HG03095 (cell line): ENCODE measurements at regions not wholly inside any gene's neighbourhood (a gene's known extent, or its start where the extent isn't known, plus 50 kb on each side); places are given as distances from the start of the nearest gene placed in this dataset.
A peak's percentile ranks its signal among the peaks of the same experiment; 100 is the strongest.

ENCODE experiments used
- ATAC-seq: cut with Tn5 transposase; IDR thresholded peaks from one replicate; pipeline ENCODE4 v1.9.1; 2021; ENCODE audit warnings: moderate library complexity; ENCODE audit not compliant: unreplicated experiment

DNA sequence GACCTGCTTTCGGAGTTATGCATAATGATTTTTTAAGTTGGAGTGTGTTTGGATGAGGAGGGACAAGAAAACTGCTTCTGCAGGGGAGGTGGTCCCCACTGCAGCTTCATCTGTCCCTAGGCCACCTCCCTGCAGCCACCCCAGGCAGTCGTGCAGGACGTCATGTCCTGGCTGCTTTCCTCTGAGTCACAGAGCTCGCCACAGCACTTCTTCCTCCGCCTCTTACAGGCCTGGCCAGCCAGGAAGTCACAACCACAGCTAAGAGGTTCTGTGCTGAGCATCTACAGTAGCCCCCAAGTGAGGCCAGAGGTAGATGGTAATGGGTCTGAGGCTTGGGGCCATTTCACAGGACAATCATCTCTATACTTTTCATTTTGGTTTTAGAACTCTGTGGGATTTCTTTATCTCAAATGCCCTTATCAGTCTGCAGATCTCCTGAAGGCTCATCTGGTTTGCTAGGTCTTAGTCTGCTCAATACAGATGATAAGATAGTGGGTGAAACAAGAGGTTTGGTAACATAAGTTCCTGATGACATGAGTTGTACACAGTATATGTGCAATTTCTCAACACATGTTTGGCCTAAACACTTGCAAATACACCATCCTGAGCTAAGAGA, 106.4 kb downstream of the ARF6 start:
- peak; percentile 50 for ATAC-seq

DNA sequence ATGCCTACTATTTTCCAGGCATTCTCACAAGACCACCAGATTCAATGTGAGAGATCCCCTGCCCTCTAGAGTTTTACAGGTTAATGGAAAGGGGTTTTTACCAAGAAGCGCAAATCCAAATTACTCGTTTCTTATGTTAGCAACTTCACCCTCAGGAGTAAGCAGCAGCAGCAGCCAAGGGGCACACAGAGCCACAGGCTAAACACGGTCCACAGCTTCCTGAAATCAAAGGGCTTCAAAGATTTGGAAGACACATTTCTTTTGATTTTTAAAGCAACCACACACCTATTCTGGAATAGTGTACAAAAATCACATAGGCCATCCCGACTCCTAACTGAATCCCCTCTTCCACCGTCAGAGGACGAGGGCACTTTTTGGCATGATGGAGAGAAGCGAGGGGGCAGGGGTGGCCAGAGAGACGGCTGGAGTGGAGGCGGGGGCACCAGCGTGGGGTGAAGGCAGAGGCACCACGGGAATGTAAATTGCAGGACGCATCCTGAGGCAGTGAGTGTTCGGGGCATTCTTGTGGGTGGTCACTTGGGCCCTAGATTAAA, 107.0 kb downstream of the ARF6 start:
- ATAC-seq = no peak

DNA sequence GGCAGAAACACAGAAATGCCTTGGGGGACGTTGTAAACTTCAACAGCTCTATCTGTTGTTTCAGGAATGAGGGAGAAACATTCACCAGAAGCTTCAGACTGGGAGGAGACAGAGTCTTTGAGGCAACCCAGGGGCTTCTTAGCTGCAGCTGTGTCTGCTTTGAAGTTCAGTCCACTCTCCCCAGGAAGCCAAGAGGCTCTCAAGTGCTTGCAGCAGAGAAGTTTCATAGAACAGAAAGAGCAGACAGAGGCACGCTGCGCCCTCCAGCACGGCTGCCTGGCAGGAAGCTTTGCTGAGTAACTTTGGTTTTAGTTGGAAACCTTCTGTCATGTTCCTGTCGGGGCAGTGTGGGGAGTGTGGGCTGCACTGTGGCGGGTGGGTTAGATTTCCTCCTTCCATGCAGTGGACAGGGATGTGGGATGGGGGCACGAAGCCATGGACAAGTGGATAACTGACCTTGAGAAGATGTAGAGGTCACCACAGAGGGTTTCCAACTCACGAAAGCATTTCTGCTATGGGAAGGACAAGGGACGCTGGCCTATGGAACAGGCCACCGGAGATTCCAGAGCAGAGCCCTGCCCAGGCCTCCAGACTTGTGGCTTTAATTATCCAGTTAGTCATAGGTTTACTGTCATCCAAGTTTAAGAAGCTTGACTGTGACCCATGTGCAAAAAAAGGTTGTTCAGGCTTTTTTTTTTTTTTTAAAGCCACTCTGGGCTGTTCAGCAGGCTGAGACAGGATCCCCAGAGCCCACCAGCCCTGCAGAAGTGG, 107.7 kb downstream of the ARF6 start:
- no peak for ATAC-seq

DNA sequence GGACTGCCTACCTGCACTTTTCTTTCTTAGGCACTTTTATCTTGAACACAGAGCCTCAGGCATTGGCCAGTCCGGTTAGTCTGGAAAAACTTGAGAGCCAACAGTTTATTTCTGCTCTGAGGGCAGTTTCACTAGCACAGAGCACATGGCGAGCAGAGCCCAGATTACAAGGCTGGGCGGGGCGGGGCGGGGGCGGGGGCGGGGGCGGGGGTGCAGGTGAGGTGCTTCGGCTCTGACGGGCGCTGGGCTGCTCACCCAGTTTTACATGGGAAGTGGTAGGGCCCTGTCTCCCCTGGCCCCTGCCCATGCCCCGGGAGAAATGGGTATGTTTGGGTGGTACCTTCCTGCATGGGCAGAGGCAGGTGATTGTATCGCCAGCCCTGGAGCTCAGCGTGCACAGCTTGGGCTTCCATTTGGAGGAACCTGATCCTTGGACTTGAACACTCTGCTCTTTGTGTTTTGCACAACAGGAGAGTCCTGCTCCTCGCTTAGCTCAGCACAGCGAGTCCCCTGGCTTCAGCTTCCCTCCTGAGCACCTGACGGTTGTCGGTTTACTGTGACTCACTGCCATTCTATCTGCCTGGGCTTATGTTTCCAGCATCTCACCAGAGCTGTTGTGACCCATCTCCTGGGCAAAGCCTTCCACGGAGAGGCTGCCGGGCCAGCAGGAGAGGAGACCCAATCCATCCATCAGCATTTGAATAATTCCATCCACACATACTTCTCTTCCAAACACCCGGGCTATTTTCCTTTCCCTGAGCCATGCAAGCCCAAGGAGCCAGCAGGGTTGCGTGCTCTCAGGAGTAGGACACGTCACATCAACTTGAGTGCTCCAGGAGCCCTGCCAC, 108.5 kb downstream of the ARF6 start:
- ATAC-seq = peak; percentile 28

DNA sequence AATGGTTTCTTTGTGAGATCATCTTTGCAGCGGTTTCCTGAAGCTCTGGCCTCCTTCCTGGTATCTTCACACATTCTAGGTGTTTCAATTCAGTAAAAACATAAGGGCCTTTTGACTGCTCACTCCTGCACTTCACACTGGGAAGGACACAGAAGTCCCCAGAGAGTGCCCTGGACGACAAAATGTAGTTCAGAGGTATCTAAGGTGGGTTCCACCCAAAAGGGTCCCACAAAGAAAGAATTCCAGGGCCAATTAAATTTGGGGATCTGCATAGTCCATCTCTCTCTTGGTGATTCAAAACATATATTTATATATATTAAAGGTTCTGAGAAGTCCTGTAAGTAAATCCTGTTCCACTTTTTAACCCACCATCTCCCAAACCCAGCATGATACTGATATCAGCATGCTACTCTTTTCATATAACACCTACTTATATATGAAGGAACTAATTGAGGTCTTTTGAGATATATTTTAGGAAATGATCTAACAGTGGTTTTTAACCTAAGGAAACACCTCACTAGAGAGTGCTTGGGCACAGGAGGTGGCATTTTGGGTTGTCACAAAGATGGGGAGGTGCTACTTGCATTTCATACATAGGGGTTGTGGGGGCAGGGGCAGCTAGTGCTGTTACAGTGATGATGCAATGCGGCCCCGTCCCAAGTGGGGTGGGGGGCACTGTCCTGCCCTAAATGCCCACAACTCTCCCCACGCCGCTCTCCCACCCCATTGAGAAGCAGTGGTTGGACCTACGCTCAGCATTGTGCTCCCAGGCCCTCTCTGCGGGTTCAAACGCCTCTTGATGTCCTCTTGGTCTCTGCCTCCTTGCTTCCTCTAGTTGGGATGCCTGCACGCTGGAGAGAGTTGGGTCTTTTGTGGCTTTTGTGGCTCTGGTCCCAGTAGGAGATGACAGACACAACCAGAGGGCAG, 109.4 kb downstream of the ARF6 start:
- no peak for ATAC-seq

DNA sequence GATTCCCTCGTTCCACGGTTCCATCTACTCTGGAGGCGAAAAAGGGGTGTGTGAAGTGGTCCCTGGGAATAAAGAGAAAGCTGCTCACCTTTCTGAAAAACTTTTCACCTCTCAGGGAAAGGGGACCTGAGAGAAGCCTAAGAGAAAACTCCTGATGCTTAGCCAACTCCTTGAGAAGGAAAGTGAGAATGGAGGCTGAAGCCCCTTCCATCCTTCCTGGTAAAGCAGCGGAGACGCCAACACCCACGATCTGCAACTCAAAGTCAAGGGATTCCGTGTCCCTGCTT, 110.0 kb downstream of the ARF6 start:
- ATAC-seq = no peak

DNA sequence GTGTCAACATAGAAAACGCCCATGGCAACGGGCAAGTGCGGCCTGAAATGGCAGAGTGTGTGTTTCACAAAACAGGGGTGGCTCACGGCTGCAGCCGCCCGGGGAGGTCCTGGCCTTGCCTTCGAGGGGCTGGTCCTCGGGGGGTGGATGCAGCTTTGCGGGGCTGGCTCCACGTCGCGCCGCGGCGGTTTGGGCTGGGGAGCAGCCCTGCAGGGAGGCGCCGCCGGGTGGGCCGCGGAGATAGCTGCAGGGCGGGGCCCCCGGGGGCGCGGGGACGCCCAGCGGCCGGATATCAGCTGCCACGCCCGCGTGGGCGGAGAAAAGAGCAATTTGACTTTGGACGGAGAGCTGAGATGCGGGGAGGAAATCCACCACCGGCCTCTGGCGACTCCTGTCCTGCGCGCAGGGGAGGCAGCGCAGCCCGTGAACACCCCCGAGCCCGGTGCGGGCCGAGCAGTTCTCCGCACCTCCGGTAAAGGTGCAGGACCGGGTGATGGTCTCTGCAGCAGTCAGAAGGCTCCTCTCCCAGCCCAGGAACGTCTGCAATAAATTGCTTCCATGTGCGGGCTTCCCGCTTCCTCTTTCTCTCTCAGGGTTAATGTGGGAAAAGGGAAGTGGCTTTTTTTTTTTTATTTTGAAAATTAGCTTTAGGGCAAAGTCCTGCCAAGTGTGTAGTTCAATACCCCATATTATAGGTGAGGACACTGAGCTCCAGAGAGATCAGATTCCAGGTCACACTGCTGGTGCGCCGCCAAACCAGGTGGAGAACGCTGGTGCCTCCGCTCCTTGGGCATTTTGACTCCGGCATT, 110.5 kb downstream of the ARF6 start:
- peak; percentile 45 for ATAC-seq

DNA sequence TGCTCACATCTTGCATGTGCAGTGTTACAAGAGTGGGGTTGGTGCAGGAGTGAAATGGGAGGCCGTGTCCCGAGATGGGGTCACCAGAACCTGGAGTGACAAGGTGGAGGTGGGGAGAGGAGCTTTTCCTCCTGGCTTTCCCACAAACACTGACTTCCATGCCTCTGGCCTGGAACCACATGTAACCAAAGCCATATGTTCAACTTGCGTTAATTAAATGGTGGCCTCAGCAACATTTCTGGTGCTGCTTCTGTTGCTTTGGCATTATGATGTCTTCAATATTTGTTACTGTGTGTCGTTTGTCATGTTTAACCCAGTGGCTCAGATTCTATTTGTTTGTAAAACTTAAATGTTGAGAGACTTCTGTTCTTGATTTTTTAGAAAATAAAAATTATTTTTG, 110.2 kb downstream of the VCPKMT start:
- no peak for ATAC-seq

DNA sequence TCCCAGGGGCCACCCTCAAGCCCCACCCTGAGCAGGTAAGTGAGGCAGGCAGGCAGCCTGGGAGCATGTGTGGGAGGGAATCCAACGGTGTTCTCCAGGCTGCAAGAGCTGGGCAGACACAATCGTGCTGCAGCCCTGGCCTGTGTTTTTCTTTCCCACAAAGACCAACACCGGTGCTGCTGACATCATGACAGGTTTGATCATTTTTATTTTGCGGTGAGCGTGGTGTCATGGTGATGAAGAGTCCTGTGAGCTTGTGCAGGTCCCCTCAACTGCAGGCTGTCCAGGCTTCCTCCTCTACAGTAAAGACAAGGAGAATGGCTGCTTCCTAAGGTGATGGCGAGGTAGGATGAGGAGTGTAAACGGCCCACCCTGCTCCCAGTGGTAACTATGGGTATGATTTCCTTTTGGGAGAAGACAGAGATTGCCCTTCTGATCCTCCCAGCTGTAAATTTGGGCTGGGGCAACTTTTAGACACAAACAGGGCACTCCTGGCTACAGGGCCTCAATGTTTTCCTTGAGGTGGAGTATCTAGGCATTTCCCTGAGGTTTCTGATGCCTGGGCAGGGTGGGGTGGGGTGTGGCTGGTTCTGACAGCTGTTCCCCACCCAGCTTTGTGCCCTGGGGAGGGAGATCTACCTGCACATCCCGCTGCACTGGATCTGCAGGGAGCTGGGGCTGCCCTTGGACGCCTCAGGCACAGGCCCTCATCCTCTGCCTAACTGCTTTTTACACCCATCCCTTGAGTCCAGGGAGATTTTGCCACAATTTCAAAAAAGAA, 109.1 kb downstream of the VCPKMT start:
- no peak for ATAC-seq

DNA sequence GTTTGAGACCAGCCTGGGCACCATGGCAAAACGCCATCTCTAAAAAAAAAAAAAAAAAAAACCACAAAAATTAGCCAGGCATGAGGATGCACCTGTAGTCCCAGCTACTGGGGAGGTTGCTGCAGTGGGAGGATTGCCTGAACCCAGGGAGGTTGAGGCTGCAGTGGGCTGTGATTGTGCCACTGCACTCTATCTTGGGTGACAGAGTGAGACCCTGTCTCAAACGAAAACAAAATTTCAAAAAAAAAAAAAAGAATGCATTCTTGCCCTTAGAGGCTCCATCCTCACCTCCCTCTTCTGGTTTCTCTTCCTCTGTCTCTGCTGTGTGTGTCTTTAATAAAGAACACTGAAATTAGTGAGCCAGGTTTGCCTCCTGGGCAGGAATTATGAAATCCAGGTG, 107.8 kb downstream of the VCPKMT start:
- ATAC-seq = no peak

DNA sequence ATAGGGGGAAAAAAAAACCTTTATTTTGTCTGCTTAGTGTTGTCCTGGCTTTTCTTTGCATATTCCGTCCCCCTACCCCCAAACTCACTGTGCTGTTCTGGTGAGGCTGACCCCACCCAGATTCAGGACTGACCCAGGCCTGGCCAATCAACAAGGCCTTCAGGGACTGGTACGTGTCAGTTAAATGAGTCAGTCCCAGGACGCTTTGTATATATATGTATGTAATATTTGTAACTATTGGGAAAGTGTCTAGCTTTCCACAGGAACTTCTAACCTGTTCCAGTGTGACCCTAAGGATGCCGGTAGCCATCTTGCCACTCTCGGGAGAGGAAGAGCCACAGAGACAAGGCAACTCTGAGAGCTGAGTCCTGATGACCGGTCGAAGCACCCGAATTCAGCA, 107.4 kb downstream of the VCPKMT start:
- ATAC-seq = no peak

DNA sequence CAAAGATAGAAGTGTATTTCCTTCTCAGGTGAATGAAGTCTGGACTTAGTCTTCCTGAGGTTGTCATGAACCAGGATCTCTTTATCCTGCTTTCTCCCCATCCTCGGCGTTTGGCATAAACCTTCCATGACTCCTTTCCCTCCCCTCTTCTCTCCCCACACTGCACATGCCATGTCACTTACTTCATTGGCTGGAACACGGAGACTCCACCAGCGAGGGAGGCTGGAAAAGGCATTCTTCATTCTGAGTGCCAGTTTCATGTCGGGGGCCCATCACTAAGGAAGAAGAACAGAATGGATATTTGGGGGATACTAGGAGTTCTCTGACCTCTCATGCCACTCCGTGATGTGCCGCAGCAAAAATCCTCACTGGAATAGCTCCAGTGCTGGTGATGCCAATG, 105.6 kb downstream of the VCPKMT start:
- no peak for ATAC-seq

DNA sequence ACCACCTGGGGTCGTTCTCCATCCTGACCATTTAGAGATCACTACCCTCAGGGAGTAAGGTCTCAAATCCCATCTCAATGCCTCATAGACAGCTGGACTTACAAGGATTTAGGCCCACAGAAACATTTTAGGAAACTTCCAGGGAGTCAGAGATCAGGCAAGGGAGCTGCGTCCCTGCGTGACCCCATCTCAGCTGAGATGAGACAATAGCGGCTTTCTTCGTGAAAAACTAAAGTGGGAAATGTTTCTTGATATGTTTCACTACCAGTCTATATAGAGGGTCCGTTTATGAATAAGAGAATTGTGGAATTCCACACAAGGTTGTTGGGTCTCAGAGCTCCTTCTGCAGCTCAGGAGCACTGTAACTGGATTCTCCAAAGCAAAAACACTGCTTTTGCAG, 105.1 kb downstream of the VCPKMT start:
- ATAC-seq = no peak

DNA sequence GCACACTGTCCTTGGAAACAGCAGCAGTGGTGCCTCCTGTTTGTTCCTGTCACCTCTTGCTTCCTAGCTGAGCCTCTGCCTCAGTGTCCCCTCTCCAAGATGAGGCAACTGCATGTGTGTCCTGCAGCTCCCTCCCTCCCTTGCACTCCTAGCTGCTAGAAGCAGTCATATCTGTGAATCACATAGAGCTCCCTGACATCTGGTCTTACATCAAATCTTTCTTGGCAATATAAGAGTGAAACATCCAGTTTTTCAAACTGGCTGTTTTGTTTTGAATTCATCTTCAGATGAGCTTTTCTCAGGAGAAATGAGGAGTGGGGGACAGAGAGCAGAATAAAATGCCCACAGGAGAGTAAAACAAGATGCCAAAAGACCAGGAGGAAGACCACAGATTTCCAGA, 103.7 kb downstream of the VCPKMT start:
- ATAC-seq = no peak

DNA sequence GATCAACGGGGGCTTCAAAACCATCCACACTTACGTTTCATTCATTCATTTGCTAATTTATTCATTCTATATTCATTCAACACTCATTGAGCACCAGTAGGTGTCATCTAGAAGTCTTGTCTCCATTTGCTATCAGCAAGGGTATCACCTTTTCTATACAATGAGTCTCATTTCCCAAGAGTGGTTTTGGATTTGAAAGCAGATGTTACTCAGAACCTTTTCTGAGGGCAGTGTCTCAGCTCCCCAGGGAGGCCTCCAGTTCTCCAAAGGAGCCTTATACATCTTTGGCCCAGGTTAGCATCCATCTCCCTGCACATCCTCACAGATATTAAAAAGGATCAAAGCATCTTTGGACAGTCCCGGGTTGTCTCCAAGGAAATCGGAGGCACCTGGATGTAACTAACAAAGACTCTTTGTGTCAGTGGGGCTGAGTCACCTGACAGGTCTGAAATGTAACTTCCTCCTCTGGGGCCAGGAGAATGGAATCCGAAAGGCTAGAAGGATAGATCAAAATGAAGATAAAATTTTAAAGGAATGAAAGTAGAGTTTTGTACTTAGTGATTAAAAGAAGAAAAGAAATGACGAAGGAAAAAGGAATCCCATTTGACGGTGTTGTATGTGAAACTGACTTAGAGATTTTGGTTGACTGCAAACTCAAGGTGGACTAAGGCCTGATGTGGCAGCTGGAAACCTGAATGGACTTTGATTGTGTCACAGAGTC, 103.0 kb downstream of the VCPKMT start:
- ATAC-seq = no peak

DNA sequence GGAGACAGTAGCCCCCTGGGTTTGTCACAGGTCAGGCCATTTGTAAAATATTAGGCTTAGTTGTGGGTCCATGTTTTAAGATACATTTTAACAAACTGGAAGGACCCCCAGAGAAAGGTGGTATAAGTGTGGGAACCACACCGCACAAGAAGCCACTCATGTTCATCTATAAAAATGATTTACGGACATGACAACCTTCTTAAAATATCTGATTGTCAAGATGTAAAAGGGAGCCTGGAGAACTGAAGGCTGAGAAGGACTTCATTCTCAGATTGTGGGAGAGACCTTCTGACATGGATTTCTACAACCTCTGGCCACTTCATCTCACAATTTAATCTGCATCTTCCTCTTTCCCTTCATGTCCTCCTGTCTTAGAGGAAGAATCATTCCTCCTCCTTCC, 102.4 kb downstream of the VCPKMT start:
- no peak for ATAC-seq

DNA sequence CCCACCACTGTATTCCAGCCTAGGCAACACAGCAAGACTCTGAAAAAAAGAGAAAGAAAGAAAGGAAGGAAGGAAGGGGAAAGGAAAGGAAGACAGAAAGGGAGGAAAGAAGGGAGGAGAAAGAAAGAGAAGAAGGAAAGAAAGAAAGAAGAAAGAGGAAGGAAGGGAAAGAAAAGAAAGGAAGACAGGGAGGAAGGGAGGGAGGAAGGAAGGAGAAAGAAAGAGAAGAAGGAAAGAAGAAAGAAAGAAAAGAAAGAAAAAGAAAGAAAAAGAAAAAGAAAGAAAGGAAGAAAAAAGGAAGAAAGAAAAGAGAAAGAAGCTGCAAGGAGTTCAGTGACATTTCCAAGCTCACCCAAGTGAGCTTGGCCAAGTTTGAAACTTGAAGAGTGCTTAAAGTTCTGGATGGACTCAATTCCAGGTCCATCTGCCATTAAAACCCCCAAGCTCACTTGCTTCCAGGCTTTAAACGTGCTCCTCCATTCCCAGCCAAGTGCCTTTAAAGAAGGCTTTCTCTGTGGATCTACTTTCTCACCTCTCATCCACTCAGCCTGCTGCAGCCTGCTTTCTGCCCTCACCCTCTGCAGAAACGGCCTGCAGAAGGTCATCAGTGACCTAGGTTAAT, 101.5 kb downstream of the VCPKMT start:
- ATAC-seq = no peak

DNA sequence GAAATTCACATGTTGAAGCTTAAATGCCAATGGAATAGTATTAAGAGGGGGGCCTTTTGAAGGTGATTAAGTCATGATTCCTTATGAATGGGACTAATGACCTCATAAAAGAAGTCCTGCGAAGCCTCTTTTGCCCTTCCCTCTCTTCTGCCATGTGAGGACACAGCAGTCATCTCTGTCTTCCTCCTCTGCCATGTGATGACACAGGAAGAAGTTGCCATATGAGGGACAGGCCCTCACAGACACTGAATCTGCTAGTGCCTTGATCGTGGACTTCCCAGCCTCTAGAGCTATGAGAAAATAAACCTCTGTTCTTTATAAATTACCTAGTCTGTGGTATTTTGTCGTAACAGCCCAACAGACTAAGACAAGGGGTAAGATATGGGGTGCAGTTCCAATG, 100.7 kb downstream of the VCPKMT start:
- ATAC-seq = no peak
